Renal pelvis (tissue), 1 donor: ENCODE measurements at regions not wholly inside any gene's neighbourhood (a gene's known extent, or its start where the extent isn't known, plus 50 kb on each side); places are given as distances from the start of the nearest gene placed in this dataset.
"Not testable (repeated sequence)": the region's sequence is repeated elsewhere in the genome, so short reads cannot be mapped to it uniquely, and the experiment has no call there.

Experiments
- DNase-seq: peaks from one replicate; pipeline ENCODE4 v3.0.0-alpha.2; 2013

DNA sequence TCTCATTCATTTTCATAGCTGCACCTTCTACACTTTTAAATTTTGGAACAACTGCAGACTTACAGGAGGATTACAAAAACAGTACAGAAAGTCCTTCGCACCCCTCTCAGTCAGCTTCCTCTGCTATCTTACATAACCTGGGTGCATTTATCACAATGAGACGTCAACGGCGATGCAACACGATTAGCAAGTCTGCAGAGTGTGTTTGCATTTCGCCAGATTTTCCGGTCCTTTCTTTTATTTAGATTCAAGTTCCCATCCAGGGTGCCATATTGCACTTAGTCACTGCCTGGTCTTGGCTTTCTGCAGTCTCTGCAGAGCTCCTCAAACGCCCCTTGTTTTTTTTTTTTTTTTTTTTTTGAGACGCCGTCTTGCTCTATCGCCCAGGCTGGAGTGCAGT lies 85.9 kb downstream of the ASMT start:
- DNase-seq: no peak

DNA sequence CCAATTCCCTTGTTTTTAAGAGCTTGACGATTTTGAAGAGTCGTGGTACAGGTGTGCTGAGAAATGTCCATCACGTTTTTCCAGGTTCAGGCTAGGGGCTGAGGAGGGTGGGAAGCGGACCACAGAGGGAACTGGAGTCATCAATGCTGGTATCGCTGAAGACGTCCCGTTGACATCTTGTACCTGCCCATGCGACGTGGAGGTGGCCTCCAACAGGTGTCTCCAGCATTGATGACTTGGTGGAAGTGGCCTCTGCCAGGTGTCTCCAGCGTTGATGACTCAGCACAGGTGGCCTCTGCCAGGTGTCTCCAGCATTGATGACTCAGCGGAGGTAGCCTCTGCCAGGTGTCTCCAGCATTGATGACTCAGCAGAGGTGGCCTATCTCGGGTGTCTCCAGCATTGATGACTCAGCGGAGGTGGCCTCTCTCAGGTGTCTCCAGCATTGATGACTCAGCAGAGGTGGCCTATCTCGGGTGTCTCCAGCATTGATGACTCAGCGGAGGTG lies 86.6 kb downstream of the ASMT start:
- DNase-seq: not testable (repeated sequence)

DNA sequence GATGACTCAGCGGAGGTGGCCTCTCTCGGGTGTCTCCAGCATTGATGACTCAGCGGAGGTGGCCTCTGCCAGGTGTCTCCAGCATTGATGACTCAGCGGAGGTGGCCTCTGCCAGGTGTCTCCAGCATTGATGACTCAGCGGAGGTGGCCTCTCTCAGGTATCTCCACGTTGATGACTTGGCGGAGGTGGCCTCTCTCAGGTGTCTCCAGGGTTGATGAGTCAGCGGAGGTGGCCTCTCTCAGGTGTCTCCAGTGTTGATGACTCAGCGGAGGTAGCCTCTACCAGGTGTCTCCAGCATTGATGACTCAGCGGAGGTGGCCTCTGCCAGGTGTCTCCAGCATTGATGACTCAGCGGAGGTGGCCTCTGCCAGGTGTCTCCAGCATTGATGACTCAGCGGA lies 87.3 kb downstream of the ASMT start:
- not testable (repeated sequence) for DNase-seq

DNA sequence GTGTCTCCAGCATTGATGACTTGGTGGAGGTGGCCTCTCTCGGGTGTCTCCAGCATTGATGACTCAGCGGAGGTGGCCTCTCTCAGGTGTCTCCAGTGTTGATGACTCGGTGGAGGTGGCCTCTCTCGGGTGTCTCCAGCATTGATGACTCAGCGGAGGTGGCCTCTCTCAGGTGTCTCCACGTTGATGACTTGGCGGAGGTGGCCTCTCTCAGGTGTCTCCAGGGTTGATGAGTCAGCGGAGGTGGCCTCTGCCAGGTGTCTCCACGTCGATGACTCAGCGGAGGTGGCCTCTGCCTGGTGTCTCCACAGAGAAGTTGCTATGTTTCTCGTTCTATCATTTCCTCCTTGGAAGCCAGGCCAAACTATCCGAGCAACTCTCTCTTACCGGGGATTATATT lies 87.7 kb downstream of the ASMT start:
- DNase-seq: not testable (repeated sequence)

DNA sequence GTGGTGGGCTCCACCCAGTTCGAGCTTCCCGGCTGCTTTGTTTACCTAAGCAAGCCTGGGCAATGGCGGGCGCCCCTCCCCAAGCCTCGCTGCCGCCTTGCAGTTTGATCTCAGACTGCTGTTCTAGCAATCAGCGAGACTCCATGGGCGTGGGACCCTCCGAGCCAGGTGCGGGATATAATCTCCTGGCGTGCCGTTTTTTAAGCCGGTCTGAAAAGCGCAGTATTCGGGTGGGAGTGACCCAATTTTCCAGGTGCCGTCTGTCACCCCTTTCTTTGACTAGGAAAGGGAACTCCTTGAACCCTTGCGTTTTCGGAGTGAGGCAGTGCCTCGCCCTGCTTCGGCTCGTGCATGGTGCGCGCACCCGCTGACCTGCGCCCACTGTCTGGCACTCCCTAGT lies 94.4 kb downstream of the ASMT start:
- DNase-seq: not testable (repeated sequence)

DNA sequence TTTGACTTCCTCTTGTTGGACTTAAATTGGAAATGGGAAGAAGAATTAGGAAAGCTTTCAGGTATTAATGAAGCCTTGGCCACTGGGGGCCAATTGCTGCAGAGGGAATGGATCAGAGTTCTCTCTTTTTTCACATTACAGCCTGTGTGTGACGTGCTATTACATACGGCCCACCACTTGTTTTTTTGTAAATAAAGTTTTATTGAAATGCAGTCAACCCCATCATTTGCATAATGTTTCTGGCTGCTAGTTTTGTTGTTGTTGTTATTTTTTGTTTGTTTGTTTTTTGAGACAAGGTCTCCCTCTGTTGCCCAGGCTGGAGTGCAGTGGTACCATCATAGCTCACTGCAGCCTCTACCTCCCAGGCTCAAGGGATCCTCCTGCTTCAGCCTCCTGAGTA lies 98.4 kb downstream of the ASMT start:
- DNase-seq: no peak

DNA sequence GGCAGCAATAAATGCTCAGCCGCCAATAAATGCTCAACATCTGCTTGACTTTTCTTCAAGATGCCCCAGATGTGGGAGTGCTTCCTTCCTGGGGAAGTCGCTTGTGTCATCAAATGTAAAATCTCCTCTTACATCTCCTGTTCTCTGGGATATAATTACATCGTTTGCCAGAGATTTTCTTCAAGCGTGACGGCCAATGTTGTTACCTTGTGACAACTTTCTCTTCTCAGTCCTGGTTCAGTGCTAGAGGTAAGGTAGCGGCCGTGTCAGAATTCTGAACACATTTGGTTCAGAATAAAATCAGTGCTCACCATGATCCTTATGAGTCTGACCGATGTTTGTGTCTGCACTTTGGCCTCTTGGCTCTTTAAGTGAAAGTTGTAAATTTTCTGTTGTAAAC lies 102.5 kb downstream of the ASMT start:
- peak; percentile 70 for DNase-seq

DNA sequence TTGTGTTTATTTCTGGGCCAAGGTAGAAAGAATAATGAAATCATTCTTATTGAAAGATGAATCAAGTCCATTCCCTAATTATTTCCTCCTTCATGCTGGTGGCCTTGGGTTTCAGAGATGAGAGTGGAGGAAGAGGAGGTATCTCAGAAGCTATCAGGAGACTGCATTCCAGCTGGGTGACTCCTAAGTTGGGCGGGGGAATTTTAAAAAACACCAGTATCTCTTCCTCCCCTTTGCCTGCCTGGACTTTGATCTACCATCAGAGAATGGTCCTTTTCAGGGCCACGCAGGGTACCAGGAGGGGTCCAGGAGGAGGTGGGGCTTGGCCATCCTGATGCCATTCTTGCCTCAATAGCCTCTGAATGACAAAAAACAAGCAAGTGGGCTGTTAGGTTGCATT lies 104.4 kb downstream of the ASMT start:
- DNase-seq: no peak

DNA sequence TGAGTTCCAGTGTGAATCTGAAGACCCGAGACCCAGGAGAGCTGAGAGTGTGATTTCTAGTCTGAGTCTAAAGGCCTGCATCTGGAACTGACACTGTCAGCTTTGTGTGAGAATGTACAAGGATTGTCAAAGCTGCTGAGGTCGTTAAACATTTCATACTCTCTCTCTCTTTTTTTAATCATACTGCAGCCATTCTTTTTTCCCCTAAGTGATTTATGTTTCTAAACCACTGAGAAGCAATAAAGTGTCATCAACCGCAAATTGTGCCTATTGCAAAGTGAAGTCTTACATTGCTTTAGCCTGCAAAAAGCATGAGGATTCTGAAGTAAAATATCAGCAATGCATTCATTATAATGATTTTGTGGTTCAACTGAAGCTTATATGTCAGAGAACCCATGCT lies 106.0 kb downstream of the ASMT start:
- no peak for DNase-seq

DNA sequence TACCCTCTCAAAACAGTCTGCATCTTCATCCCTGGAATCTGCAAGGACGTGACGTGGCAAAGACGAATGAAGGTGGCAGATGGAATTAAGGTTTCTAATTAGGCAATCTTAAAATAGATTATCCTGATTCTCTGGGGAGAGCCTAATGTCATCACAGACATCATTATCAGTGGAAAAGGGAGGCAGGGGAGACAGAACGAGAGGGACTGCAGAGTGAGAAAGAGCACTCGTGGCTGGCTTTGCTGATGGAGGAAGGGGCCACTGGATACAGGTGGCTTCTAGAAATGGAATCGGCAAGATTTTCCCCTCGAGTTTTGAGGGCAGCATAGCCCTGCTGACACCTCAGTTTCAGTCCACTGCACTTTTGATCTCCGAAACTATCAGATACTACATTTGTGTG lies 110.6 kb downstream of the ASMT start:
- DNase-seq: no peak

DNA sequence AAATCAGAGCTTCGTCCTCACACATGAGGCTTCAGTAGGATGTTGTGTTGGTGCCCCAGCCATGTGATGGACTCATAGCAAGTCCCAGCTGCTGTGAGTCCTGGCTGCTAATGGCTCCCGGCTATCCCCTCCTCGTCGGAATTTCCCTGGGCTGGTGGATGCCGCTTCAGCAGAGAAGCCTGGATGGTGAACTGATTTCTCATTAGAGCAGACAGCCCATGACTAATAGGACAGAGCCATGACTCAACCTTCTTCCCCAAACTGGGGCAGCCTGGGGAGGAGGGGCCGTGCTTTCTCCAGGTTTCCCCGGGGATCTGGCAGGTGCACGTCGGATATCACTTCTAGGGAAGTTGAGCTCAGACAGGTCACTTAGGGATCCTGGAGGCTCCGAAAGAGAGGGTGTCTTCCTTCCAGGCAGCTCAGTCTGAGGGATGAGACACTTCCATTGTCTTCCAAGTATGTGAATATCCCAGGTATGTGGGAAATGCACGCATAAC lies 112.7 kb downstream of the ASMT start:
- DNase-seq: no peak

DNA sequence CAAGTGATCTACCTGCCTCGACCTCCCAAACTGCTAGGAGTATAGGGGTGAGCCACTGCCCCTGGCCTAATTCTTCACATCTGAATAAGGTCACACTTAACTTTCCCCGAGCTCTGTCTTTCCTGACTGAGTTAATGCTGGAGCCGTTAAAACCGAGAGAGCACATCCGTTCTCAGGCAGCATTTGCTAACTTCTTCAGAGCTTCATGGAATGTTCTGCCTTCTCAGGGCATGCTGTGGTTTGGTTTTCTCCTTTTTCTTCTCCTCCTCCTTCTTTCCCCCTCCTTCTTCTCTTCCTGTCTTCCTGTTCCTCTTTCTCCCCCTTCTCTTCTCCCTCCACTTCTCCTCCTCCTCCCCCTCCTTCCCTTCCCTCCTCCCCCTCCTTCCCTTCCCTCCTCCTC lies 119.9 kb downstream of the ASMT start:
- DNase-seq: no peak

DNA sequence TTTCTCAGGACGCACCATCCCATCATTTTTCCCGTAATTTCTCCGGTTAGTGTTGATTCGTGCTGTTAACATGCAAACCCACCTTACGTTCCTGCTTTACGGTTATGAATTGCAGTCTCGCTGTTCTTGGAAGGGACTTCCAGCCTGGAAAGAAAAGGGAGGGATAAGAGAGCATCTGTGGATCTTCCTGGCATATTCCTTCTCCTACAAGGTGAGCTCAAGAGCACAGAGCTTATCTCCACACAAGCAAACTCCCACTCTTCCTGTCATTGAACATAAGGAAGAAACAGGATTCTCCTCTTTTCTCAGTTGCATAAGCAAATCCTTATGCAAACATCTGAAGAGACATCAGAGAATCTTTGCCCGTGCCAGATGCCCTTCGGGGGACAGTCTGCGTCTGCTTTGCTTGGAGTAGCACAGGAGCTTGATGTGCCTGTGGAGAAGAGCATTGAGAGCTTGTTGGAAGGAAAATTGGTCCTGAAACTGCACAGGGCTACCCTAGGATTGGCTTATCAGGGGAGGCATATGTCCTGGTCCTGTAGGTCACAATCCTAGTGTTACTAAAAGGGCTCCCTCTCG lies 127.0 kb downstream of the ASMT start:
- no peak for DNase-seq

DNA sequence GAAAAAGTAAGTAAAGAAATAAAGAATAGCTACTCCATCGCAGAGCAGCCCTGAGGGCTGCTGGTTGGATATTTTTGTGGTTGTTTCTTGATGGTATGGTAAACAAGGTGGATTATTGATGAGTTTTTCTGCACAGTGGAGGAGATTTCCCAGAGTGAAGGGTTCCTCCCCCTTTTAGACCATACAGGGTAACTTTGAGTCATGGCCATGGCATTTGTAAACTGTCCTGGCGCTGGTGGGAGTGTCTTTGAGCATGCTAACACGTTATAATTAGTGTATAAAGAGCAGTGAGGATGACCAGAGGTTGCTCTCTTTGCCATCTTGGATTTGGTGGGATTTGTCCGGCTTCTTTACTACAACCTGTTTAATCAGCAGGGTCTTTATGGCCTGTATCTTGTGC lies 128.2 kb downstream of the ASMT start:
- DNase-seq: no peak

DNA sequence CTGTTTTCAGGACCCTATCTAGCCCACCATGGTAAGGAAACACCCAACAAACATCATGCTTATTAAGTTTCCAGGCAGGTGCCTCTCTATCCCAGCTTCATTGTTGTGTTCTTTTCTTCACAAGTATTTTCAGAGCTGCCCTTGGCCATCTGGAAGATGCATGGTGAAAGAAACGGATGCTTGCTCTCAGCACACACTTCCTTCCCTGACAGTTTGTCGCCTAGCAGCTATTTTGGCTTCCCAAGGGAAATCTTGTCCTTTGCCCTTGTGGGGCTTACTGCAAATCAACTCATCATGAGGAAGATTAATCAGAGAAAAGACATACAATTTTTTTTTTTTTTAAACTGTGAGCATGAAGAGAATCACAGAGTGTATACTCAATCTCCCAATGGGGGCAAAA lies 128.8 kb downstream of the ASMT start:
- no peak for DNase-seq

DNA sequence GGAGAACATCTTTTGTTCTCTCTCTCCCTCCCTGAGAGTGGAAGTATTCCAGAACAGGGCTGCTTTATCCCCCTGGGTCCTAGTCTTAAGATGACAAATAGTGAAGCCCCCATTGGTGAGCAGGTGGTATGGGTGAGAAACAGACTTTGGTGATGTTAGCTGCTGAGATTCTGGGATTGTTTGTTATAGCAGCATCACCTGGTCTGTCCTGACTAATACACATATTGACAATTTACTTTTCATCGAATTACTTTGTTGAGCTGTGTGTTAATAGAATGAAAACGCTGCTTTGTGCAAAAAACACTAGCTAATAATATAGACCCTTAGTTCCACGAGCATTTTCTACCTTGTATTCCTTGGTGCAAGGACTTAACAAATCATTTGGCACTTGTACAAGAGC lies 133.5 kb downstream of the ASMT start:
- DNase-seq: no peak

DNA sequence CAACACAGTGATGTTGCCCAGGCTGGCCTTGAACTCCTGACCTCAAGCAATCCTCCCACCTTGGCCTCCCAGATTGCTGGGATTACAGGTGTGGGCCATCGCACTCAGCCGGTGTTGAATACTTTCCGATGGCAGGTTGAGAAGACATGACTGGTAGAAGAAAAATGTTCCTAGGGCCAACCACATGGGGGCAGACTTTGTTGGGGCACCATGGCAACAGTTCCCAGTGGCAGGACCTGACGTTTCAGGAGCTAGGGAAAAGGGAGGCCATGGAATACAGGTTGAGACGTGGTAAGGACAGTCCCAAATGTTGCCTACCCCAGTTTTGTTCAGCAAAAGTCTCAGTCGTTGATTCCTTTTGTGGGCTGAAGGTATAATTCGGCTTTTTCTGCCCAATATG lies 134.6 kb downstream of the ASMT start:
- no peak for DNase-seq

DNA sequence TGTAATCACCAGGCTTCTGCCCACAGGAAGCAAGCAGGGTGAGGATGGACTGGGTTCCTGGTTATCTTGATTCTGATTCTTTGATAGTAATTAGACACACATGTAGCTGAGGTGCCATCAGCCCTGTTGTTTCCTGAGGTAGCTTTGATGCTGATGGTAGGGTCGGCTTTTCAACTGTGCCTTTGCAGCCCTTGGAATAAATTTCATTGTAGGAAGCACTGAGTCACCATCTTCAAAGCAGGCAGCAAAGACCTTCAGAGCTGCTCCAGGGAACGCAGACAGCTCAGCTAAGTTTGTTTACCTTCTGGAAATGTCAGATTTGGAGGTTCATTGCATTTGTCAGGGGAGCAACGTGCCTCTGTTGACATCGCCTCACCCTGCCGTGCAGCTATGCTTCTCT lies 135.4 kb downstream of the ASMT start:
- DNase-seq: no peak

DNA sequence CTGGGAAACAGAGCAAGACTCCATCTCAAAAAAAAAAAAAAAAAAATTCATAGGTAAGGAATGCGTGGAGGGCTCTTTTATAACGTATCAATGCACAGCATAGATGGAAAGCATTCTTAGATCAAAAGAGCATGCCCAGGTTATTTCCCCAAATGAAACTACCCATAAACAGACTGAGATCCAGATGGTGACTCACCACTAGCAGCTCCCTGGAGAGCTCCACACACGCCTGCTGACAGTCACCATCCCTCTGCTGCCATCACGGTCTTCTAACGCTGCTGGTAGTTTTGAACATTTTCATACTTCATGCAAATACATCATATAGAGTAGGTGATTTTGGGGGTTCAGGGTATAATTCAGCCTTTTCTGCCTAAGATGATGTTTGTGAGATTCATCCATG lies 136.9 kb downstream of the ASMT start:
- no peak for DNase-seq

DNA sequence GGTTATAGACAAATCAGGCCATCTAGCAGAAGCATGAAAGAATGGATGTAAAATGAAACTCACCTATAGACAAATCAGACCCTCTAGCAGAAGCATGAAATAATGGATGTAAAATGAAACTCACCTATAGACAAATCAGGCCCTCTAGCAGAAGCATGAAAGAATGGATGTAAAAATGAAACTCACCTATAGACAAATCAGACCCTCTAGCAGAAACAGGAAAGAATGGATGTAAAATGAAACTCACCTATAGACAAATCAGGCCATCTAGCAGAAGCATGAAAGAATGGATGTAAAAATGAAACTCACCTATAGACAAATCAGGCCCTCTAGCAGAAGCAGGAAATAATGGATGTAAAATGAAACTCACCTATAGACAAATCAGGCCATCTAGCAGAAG lies 137.9 kb downstream of the ASMT start:
- not testable (repeated sequence) for DNase-seq

DNA sequence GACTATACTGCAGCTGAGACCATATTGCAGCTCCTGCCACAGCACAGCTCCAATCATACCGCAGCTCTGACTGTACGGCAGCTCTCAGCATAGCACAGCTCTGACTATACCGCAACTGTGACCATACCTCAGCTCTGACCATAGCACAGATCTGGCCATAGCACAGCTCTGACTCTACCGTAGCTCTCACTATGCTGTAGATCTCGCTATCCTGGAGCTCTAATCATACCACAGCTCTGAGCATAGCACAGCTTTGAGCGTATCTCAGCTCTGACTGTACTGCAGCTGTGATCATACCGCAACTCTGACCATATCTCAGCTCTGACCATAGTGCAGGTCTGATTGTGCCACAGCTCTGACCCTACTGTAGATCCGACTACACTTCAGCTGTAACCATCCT lies 139.2 kb downstream of the ASMT start:
- no peak for DNase-seq

DNA sequence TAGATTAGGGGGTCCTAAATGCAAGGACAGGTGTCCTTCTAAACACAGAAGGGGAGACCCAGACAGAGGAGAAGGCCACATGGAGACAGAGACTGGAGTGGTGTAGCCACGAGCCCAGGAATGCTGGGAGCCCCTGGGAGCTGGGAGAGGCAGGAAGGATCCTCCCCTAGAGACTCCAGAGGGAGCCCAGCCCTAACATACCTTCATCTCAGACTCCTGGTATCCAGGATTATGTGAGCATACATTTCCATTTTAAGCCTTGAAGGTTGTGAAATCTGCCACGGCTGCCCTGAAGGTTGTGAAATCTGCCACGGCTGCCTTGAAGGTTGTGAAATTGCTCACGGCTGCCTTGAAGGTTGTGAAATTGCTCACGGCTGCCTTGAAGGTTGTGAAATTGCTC lies 148.4 kb downstream of the ASMT start:
- no peak for DNase-seq

DNA sequence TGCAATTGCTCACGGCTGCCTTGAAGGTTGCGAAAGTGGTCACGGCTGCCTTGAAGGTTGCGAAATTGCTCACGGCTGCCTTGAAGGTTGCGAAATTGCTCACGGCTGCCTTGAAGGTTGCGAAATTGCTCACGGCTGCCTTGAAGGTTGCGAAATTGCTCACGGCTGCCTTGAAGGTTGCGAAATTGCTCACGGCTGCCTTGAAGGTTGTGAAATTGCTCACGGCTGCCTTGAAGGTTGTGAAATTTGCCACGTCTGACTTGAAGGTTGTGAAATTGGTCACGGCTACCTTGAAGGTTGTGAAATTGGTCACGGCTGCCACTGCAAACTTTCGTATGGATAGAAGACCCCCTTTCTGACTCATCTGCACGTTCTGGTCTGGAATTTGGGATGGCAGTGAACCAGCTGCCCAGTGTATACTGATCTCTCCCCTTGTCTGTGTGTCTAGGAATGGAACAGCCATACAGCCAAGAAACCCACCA lies 150.1 kb downstream of the ASMT start:
- DNase-seq: not testable (repeated sequence)

DNA sequence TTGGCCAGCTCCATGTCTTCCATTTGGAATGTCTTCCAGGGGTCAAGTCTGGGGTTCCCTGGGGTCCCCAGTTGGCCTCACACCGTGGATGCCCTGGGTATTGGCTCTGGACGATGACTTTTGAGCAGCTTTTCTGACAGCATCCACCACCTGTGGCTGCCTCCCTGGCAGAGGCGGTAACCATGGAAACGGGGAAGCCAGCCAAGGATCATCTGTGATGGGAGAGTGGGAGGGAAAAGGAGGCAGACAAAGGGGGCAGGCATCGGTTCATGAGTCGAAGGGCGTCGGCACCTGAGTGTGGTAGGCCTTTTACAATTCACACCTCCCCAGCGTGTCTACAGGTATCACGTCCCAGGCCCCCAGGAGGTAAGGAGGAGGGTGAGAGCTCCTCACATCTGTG lies 152.2 kb downstream of the ASMT start:
- no peak for DNase-seq
